GM03348 (cell line): ENCODE measurements at regions not wholly inside any gene's neighbourhood (a gene's known extent, or its start where the extent isn't known, plus 50 kb on each side); places are given as distances from the start of the nearest gene placed in this dataset.
A peak's percentile ranks its signal among the peaks of the same experiment; 100 is the strongest.

ENCODE experiments used
- DNase-seq: peaks from one replicate; pipeline ENCODE4 v3.0.0; 2012; ENCODE audit warnings: low spot score

- DNase-seq = no peak
Observed at GRCh38 chr4:114365591-114365990, 233.0 kb upstream of the UGT8 start.

GRCh38 chr4:114366368-114366767 lies 232.2 kb upstream of the UGT8 start:
- DNase-seq = no peak

GRCh38 chr4:114368751-114369150 lies 229.9 kb upstream of the UGT8 start:
- no peak for DNase-seq

- no peak for DNase-seq
Observed at GRCh38 chr4:114373508-114373907, 225.1 kb upstream of the UGT8 start.

- DNase-seq = peak; percentile 38
Observed at GRCh38 chr4:114378305-114378903, 220.2 kb upstream of the UGT8 start.

- no peak for DNase-seq
Observed at GRCh38 chr4:114383067-114383466, 215.5 kb upstream of the UGT8 start.

- peak; percentile 67 for DNase-seq
Observed at GRCh38 chr4:114383721-114384120, 214.9 kb upstream of the UGT8 start.

GRCh38 chr4:114384629-114385028 lies 214.0 kb upstream of the UGT8 start:
- DNase-seq = peak; percentile 40

- no peak for DNase-seq
Observed at GRCh38 chr4:114385195-114385985, 213.2 kb upstream of the UGT8 start.

- DNase-seq = peak; percentile 43
Observed at GRCh38 chr4:114386637-114387233, 211.9 kb upstream of the UGT8 start.

- no peak for DNase-seq
Observed at GRCh38 chr4:114389070-114389685, 209.4 kb upstream of the UGT8 start.

- DNase-seq = no peak
Observed at GRCh38 chr4:114393295-114394038, 205.1 kb upstream of the UGT8 start.

- DNase-seq = no peak
Observed at GRCh38 chr4:114396808-114397207, 201.8 kb upstream of the UGT8 start.

- DNase-seq = no peak
Observed at GRCh38 chr4:114398410-114398809, 200.2 kb upstream of the UGT8 start.

GRCh38 chr4:114399105-114399504 lies 199.5 kb upstream of the UGT8 start:
- DNase-seq = no peak

GRCh38 chr4:114400531-114400930 lies 198.1 kb upstream of the UGT8 start:
- DNase-seq = no peak

- DNase-seq = no peak
Observed at GRCh38 chr4:114401483-114401882, 197.1 kb upstream of the UGT8 start.

- no peak for DNase-seq
Observed at GRCh38 chr4:114417214-114417613, 181.4 kb upstream of the UGT8 start.

GRCh38 chr4:114420069-114420468 lies 178.5 kb upstream of the UGT8 start:
- no peak for DNase-seq

- DNase-seq = no peak
Observed at GRCh38 chr4:114423582-114423981, 175.0 kb upstream of the UGT8 start.

- no peak for DNase-seq
Observed at GRCh38 chr4:114435116-114435515, 163.5 kb upstream of the UGT8 start.

- no peak for DNase-seq
Observed at GRCh38 chr4:114442856-114443255, 155.8 kb upstream of the UGT8 start.
